ENCODE measurements at regions not wholly inside any gene's neighbourhood (a gene's known extent, or its start where the extent isn't known, plus 50 kb on each side); places are given as distances from the start of the nearest gene placed in this dataset.

- TF ChIP-seq C11orf30 (IDR thresholded peaks at IDR 0.05; ENCODE audit: low read depth) (peak; percentile 14; the same call in 1 of the 2 replicates), CAMTA2 (CRISPR knock-in tag; conservative IDR thresholded peaks at IDR 0.05) (no peak), ZNF253 (CRISPR knock-in tag; conservative IDR thresholded peaks at IDR 0.05) (0 out of 2 replicates have a peak, but pooled peaks have one; percentile 14), ZNF316 (IDR thresholded peaks at IDR 0.05) (peak; percentile 18; the same call in 1 of the 2 replicates)
- WGBS (ENCODE audit: insufficient coverage, low coverage, missing lambda C conversion rate) = 78% methylated on average over 1 of the region's 1 CpG
- Histone ChIP-seq H3K36me3 (ENCODE audit: control insufficient read depth, insufficient read depth, low read length) (no peaks in the 10 kb centered on the region), H3K9ac (ENCODE audit: insufficient read depth in 1 of 2, low read depth in 2 of 2, low read length in 2 of 2) (no peak overlapping the region), H4K20me1 (replicated peaks; ENCODE audit: control insufficient read depth, insufficient read depth, low read length) (no peaks in the 10 kb centered on the region), H3K4me3 (no peak overlapping the region), H3K9me3 (replicated peaks; ENCODE audit: control insufficient read depth, insufficient read depth, low read depth, low read length) (no peaks in the 10 kb centered on the region), H3K27me3 (ENCODE audit: control insufficient read depth in 2 of 2, insufficient read depth in 2 of 2, low read length in 2 of 2) (no peaks in the 10 kb centered on the region), H3K4me1 (replicated peaks in 1 of 2; ENCODE audit: control insufficient read depth in 2 of 2, insufficient read depth in 2 of 2, low read length in 2 of 2) (peaks cover 23 to 45% of the 10 kb centered on the region in 2 experiments), H3K9me1 (ENCODE audit: control insufficient read depth, insufficient read depth, low read length) (no peaks in the 10 kb centered on the region), H3K27ac (ENCODE audit: extremely low read depth, low read depth, low read length) (no peak overlapping the region), H3K79me2 (ENCODE audit: control insufficient read depth, insufficient read depth, low read length) (no peaks in the 10 kb centered on the region), H2AFZ (ENCODE audit: low read depth, low read length) (no peak overlapping the region), H3K4me2 (ENCODE audit: insufficient read depth, low read length) (no peak overlapping the region)
- FAIRE-seq (no peak), DNase-seq (ENCODE audit: extremely low read depth in 1 of 4, low spot score in 3 of 4) (no peak), ATAC-seq (no peak)
- ChIA-PET CTCF (ENCODE audit: low intra/inter-chr PET ratio) (no interaction called here), POLR2A (interaction anchor here (1.8 to 2.7 kb wide), 3 partner anchors 13 to 53 kb away, joined by 3 to 16 read pairs (median 8); no protein-coding TSS in a partner anchor)
- in situ Hi-C loops (cut with MboI) = no loop called here
- intact Hi-C loops (cut with micrococcal nuclease) = no loop called here
- BruUV-seq (replicated peaks) = no TSS peak
Measured at GRCh38 chr1:182331387-182331786, 60.2 kb downstream of the GLUL start.

GRCh38 chr1:182330303-182330702, 61.3 kb downstream of the GLUL start:
- intact Hi-C loops (cut with micrococcal nuclease) (no loop called here), in situ Hi-C loops (cut with MboI) (no loop called here)
- no peaks in the 10 kb centered on the region for H3K79me2 ChIP-seq (ENCODE audit: control insufficient read depth, insufficient read depth, low read length)
- no peaks in the 10 kb centered on the region for H3K9me3 ChIP-seq (replicated peaks; ENCODE audit: control insufficient read depth, insufficient read depth, low read depth, low read length)
- H3K27me3 ChIP-seq (ENCODE audit: control insufficient read depth in 2 of 2, insufficient read depth in 2 of 2, low read length in 2 of 2) = no peaks in the 10 kb centered on the region
- H3K4me3 ChIP-seq = no peak overlapping the region
- DNase-seq (ENCODE audit: extremely low read depth in 1 of 4, low spot score in 3 of 4) = peak in 3 of 4 experiments; percentile 35 to 72 (median 49)
- peak overlapping the region; percentile 53; the same call in 1 of the 2 replicates for H2AFZ ChIP-seq (ENCODE audit: low read depth, low read length)
- no peak overlapping the region for H3K9ac ChIP-seq (ENCODE audit: insufficient read depth in 1 of 2, low read depth in 2 of 2, low read length in 2 of 2)
- no peaks in the 10 kb centered on the region for H4K20me1 ChIP-seq (replicated peaks; ENCODE audit: control insufficient read depth, insufficient read depth, low read length)
- ChIA-PET CTCF (ENCODE audit: low intra/inter-chr PET ratio) (no interaction called here), POLR2A (interaction anchor here (0.5 to 1.5 kb wide), 5 partner anchors 9 to 174 kb away, joined by 3 to 4 read pairs (median 3); no protein-coding TSS in a partner anchor)
- 0 out of 3 replicates have a peak overlapping the region, but pooled peaks have one; percentile 11 for H3K27ac ChIP-seq (ENCODE audit: extremely low read depth, low read depth, low read length)
- no peak overlapping the region for H3K4me2 ChIP-seq (ENCODE audit: insufficient read depth, low read length)
- no peaks in the 10 kb centered on the region for H3K36me3 ChIP-seq (ENCODE audit: control insufficient read depth, insufficient read depth, low read length)
- BruUV-seq (replicated peaks) = no TSS peak
- H3K9me1 ChIP-seq (ENCODE audit: control insufficient read depth, insufficient read depth, low read length) = no peaks in the 10 kb centered on the region
- ATAC-seq = peak; percentile 16
- H3K4me1 ChIP-seq (replicated peaks in 1 of 2; ENCODE audit: control insufficient read depth in 2 of 2, insufficient read depth in 2 of 2, low read length in 2 of 2) = peaks cover 20 to 34% of the 10 kb centered on the region in 2 experiments; a peak in 4 of 5 replicates
- peak; percentile 70 for FAIRE-seq
- TF ChIP-seq DPF2 (IDR thresholded peaks at IDR 0.05) (peak; percentile 70; the same call in 1 of the 2 replicates), SP1 (CRISPR knock-in tag; IDR thresholded peaks at IDR 0.05) (no peak), CXXC5 (CRISPR knock-in tag; IDR thresholded peaks at IDR 0.05) (0 out of 2 replicates have a peak, but pooled peaks have one; percentile 17), ARID1B (IDR thresholded peaks at IDR 0.05) (peak; percentile 80), CBFA2T2 (conservative IDR thresholded peaks at IDR 0.05) (peak; percentile 66), CBFA2T3 (IDR thresholded peaks at IDR 0.05) (peak; percentile 82), TRIM24 (IDR thresholded peaks at IDR 0.05) (peak in 1 of 2 experiments; percentile 51; a peak in 3 of 4 replicates), NFRKB (IDR thresholded peaks at IDR 0.05; ENCODE audit: low read depth) (no peak), NFIX (CRISPR knock-in tag; IDR thresholded peaks at IDR 0.05; ENCODE audit: low read depth) (peak; percentile 97), CBX3 (IDR thresholded peaks at IDR 0.05; ENCODE audit: borderline replicate concordance in 1 of 2, low read length in 2 of 2) (0 out of 3 replicates have a peak, but pooled peaks of 1 of the 2 experiments have one; percentile 25), DIDO1 (tag; IDR thresholded peaks at IDR 0.05; ENCODE audit: low read depth) (no peak), JUND (IDR thresholded peaks at IDR 0.05; ENCODE audit: borderline replicate concordance, low read depth, low read length) (no peak), JUND (tag; IDR thresholded peaks at IDR 0.05; ENCODE audit: borderline replicate concordance, low read depth, low read length) (0 out of 3 replicates have a peak, but pooled peaks have one; percentile 28), CEBPG (CRISPR knock-in tag; IDR thresholded peaks at IDR 0.05) (no peak), CEBPG (tag; conservative IDR thresholded peaks at IDR 0.05 in 1 of 2, IDR thresholded peaks at IDR 0.05 in 1 of 2) (peak in 1 of 2 experiments; percentile 12; a peak in 1 of 4 replicates), NCOA2 (IDR thresholded peaks at IDR 0.05; ENCODE audit: partially characterized antibody in 2 of 2) (peak in 1 of 2 experiments; percentile 31), SMARCA4 (IDR thresholded peaks at IDR 0.05) (peak; percentile 56; the same call in 1 of the 2 replicates)

Measured in K562 (cell line).